RWPE2 (cell line): ENCODE measurements at regions not wholly inside any gene's neighbourhood (a gene's known extent, or its start where the extent isn't known, plus 50 kb on each side); places are given as distances from the start of the nearest gene placed in this dataset.

Experiments used
- ATAC-seq: fragments of 200-7000 bp; cut with Tn5 transposase; 3 replicates; pipeline ENCODE4 v1.9.1; 2021; ENCODE audit warnings: low read depth
- DNase-seq: peaks from one replicate; pipeline ENCODE4 v3.0.0-alpha.2; 2020; ENCODE audit warnings: low spot score
- H3K27ac ChIP-seq: fragments of 450-650 bp; 2 replicates; pipeline ENCODE4 v1.5.1; 2017; ENCODE audit warnings: mild to moderate bottlenecking; ENCODE audit not compliant: poor library complexity, severe bottlenecking
- H3K27me3 ChIP-seq: fragments of 250-450 bp; sonication (Bioruptor Pico); 2 replicates; pipeline ENCODE4 v1.5.1; 2021; ENCODE audit warnings: mild to moderate bottlenecking, moderate library complexity; ENCODE audit not compliant: insufficient read depth, poor library complexity, severe bottlenecking
- H3K36me3 ChIP-seq: fragments of 250-450 bp; sonication (Bioruptor Pico); 2 replicates; pipeline ENCODE4 v1.5.1; 2020; ENCODE audit warnings: low read depth, mild to moderate bottlenecking, moderate library complexity
- H3K4me1 ChIP-seq: fragments of 250-450 bp; sonication (Bioruptor Pico); 2 replicates; pipeline ENCODE4 v1.5.1; 2021; ENCODE audit warnings: mild to moderate bottlenecking, moderate library complexity; ENCODE audit not compliant: insufficient read depth, poor library complexity, severe bottlenecking
- H3K4me3 ChIP-seq: fragments of 250-450 bp; sonication (Bioruptor Pico); 2 replicates; pipeline ENCODE4 v1.5.1; 2021; ENCODE audit warnings: mild to moderate bottlenecking, moderate library complexity; ENCODE audit not compliant: severe bottlenecking
- H3K9me3 ChIP-seq: fragments of 250-450 bp; sonication (Bioruptor Pico); 2 replicates; pipeline ENCODE4 v1.5.1; 2021; ENCODE audit warnings: mild to moderate bottlenecking, moderate library complexity; ENCODE audit not compliant: severe bottlenecking
- CTCF ChIP-seq: fragments of 450-650 bp; IDR thresholded peaks from one replicate; pipeline ENCODE4 v1.5.1; 2017; ENCODE audit warnings: mild to moderate bottlenecking, moderate library complexity; ENCODE audit not compliant: poor library complexity, severe bottlenecking

DNA sequence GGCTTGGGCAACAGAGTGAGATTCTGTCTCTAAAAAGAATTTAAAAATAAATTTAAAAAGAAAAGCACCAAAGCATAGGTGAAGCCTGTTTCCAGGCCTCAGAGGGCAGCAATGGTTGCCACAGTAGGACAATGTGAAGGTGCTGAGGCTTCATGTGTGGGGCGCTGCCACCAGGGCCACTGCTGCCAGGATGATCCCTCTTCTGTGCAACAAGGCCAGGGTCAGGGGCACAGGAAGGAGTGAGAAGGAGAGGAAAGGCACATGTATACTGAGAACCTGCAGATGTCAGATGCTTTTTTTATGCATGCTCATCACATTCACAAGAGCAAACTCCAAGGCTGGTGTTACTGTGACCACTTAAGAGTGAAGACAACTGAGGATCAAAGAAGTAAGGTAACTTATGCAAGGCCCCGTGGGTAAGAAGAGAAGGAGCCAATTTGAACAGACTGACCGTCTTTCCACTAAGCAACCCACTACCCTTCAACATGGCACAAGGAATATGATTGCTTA, 79.7 kb upstream of the ACKR3 start:
- Histone ChIP-seq H3K27me3 (no peaks in the 10 kb centered on the region), H3K9me3 (no peaks in the 10 kb centered on the region), H3K4me3 (no peak overlapping the region), H3K27ac (no peak overlapping the region), H3K36me3 (no peaks in the 10 kb centered on the region), H3K4me1 (no peaks in the 10 kb centered on the region)
- no peak for TF ChIP-seq CTCF
- DNase-seq (no peak), ATAC-seq (no peak)

DNA sequence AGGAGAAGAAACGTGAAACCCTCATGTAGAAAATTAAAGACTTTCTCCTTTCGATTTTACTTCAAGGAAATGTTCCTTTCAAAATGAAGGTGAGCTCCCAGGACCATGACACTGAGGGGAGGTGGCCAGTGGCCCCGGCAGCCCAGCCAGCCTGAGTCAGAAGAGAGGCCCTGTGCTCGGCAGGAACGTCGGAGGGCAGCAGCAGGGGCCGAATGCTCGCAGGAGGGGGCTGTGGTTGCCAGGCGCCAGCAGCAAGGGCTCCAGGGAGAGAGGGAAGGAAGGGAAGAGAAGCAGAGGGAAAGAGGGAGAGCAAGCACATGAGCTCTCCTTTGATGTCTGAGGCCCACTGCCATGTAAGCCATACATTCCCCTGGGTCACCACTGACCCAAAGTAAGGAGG, 73.3 kb upstream of the ACKR3 start:
- H3K27me3 ChIP-seq = no peaks in the 10 kb centered on the region
- no peak for ATAC-seq
- H3K9me3 ChIP-seq = no peaks in the 10 kb centered on the region
- no peak overlapping the region for H3K27ac ChIP-seq
- H3K4me1 ChIP-seq = no peaks in the 10 kb centered on the region
- DNase-seq = no peak
- no peak overlapping the region for H3K4me3 ChIP-seq
- H3K36me3 ChIP-seq = no peaks in the 10 kb centered on the region; the same call in 1 of the 2 replicates
- no peak for TF ChIP-seq CTCF

- no peak for DNase-seq
- ATAC-seq = peak; percentile 55
- H3K27me3 ChIP-seq = no peaks in the 10 kb centered on the region
These were observed 71.3 kb upstream of the ACKR3 start for GRCh38 chr2:236498369-236498768.

DNA sequence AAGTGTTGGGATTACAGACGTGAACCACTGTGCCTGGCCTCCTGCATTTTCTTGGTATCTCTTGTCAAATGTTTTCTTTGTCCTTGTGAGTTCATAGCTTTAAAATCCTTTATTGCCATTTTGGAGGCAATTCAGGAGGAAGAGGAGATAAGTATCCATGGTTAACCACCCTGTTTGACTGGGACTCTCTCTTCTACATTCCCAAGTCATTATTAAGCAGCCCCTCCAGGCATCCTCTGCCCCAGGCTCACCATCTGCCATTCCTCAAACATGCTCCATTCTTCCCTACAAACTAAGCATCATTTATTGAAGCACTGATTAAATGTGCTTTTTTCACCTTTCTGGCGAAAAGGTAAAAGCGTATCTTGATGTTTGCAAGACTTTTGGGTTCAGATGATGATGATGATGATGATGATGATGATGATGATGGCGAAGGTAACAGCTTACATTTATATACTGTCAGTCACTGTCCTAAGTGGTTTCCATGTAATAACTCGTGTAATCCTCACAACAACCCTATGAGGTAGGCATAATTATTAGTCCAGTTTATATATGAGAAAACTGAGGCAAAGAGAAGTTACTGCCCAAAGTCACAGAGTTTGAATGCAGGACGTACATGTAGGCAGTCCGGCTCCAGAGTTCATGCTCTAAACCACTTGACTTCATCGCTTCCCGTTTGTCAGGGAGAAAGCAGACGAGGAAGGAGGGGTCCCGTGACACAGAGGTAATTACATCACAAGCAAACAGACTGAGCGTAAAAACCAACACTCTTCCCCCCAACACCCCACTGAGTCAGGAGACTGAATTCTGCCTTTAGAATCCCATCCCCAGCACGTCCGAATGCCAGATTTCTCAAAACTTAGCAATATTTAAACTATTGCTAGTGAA, 69.7 kb upstream of the ACKR3 start:
- DNase-seq (no peak), ATAC-seq (no peak)
- Histone ChIP-seq H3K9me3 (no peaks in the 10 kb centered on the region), H3K27ac (no peak overlapping the region), H3K4me1 (no peaks in the 10 kb centered on the region), H3K27me3 (no peaks in the 10 kb centered on the region), H3K4me3 (no peak overlapping the region), H3K36me3 (no peaks in the 10 kb centered on the region; the same call in 1 of the 2 replicates)
- no peak for TF ChIP-seq CTCF

More at GRCh38 chr2:236498369-236498768, 71.3 kb upstream of the ACKR3 start:
- Histone ChIP-seq H3K4me1 (no peaks in the 10 kb centered on the region), H3K9me3 (no peaks in the 10 kb centered on the region), H3K27ac (no peak overlapping the region), H3K4me3 (no peak overlapping the region), H3K36me3 (no peaks in the 10 kb centered on the region; the same call in 1 of the 2 replicates)
- no peak for TF ChIP-seq CTCF

DNA sequence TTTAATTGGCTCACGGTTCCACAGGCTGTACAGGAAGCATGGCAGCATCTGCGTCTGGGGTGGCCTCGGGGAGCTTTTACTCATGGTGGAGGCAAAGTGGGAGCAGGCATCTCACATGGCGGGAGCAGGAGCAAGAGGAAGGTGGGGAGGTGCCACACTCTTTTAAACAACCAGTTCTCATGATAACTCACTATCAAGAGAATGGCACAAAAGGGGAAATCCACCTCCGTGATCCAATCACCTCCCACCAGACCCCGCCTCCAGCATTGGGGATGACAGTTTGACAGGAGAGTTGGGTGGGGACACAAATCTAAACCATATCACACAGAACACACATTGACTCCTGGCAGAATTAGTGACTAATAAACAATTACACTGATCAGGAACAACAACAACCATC, 68.6 kb upstream of the ACKR3 start:
- Histone ChIP-seq H3K9me3 (no peaks in the 10 kb centered on the region), H3K4me3 (no peak overlapping the region), H3K27me3 (no peaks in the 10 kb centered on the region), H3K4me1 (no peaks in the 10 kb centered on the region), H3K36me3 (no peaks in the 10 kb centered on the region; the same call in 1 of the 2 replicates), H3K27ac (no peak overlapping the region)
- no peak for ATAC-seq
- no peak for TF ChIP-seq CTCF
- DNase-seq = no peak
